ENCODE measurements at regions not wholly inside any gene's neighbourhood (a gene's known extent, or its start where the extent isn't known, plus 50 kb on each side); places are given as distances from the start of the nearest gene placed in this dataset.

GRCh38 chr17:14580499-14580898, 279.6 kb downstream of the HS3ST3B1 start:
- no peaks in the 10 kb centered on the region for H3K27me3 ChIP-seq (ENCODE audit: control insufficient read depth in 1 of 2, insufficient read depth in 2 of 2, low read length in 2 of 2)
- TF ChIP-seq ZBTB7A (CRISPR knock-in tag; IDR thresholded peaks at IDR 0.05) = no peak
- TF ChIP-seq NONO (IDR thresholded peaks at IDR 0.05) = no peak
- TF ChIP-seq NONO (CRISPR knock-in tag; conservative IDR thresholded peaks at IDR 0.05) = no peak
- TF ChIP-seq ZNF737 (CRISPR knock-in tag; IDR thresholded peaks at IDR 0.05; ENCODE audit: borderline replicate concordance) = no peak
- TF ChIP-seq, protein P1, sequence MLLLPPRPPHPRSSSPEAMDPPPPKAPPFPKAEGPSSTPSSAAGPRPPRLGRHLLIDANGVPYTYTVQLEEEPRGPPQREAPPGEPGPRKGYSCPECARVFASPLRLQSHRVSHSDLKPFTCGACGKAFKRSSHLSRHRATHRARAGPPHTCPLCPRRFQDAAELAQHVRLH (CRISPR knock-in tag; IDR thresholded peaks at IDR 0.05; ENCODE audit: borderline replicate concordance, low read depth) = no peak
- no peak for TF ChIP-seq ZNF263 (CRISPR knock-in tag; IDR thresholded peaks at IDR 0.05)
- no peak for TF ChIP-seq ZNF558 (CRISPR knock-in tag; IDR thresholded peaks at IDR 0.05; ENCODE audit: borderline replicate concordance)
- TF ChIP-seq SCMH1 (CRISPR knock-in tag; IDR thresholded peaks at IDR 0.05; ENCODE audit: borderline replicate concordance) = no peak
- TF ChIP-seq LCORL (IDR thresholded peaks at IDR 0.05) = no peak
- no peak for TF ChIP-seq LCORL (CRISPR knock-in tag; IDR thresholded peaks at IDR 0.05)
- no peak for TF ChIP-seq ZNF782 (CRISPR knock-in tag; IDR thresholded peaks at IDR 0.05; ENCODE audit: borderline replicate concordance)
- TF ChIP-seq NFIC (IDR thresholded peaks at IDR 0.05; ENCODE audit: low read length) = no peak
- TF ChIP-seq XRCC5 (optimal IDR thresholded peaks at IDR 0.05; ENCODE audit: low read length) = no peak
- no peak for TF ChIP-seq ZNF629 (CRISPR knock-in tag; conservative IDR thresholded peaks at IDR 0.05)
- TF ChIP-seq TEAD3 (CRISPR knock-in tag; optimal IDR thresholded peaks at IDR 0.05; ENCODE audit: borderline replicate concordance) = no peak
- no peak for TF ChIP-seq ZNF75D (CRISPR knock-in tag; IDR thresholded peaks at IDR 0.05; ENCODE audit: borderline replicate concordance)
- no peak for TF ChIP-seq RARG (CRISPR knock-in tag; IDR thresholded peaks at IDR 0.05; ENCODE audit: low read depth)
- H3K79me2 ChIP-seq (ENCODE audit: insufficient read depth, low read length) = no peaks in the 10 kb centered on the region
- H3K9ac ChIP-seq (ENCODE audit: insufficient read depth, low read depth, low read length) = no peak overlapping the region
- ATAC-seq = no peak
- no peak for DNase-seq (ENCODE audit: low spot score)
- intact Hi-C loops (cut with micrococcal nuclease; ENCODE audit: unreplicated experiment) (no loop called here), in situ Hi-C loops (cut with HindIII; ENCODE audit: extremely low pct_ligation_motif_present, low pct_unique_long_range_greater_than_20kb) (no loop called here)
- no peaks in the 10 kb centered on the region for H4K20me1 ChIP-seq (ENCODE audit: insufficient read depth, low read length)
- ChIA-PET POLR2A (no interaction called here), CTCF (ENCODE audit: low intra/inter-chr PET ratio, low total read pairs) (no interaction called here)
- H3K4me1 ChIP-seq (ENCODE audit: insufficient read depth, low read length) = peaks cover 6% of the 10 kb centered on the region
- FAIRE-seq = no peak
- H2AFZ ChIP-seq (ENCODE audit: low read length) = no peak overlapping the region
- WGBS (ENCODE audit: low lambda C conversion rate) = 88% methylated on average over 5 of the region's 5 CpGs
- H3K27ac ChIP-seq (ENCODE audit: extremely low read length, insufficient read depth, low read length) = no peak overlapping the region
- no peak overlapping the region for H3K4me3 ChIP-seq (replicated peaks in 1 of 3; ENCODE audit: insufficient read depth in 1 of 3, low read depth in 2 of 3, low read length in 3 of 3)
- BruUV-seq (replicated peaks) = no TSS peak
- no peak overlapping the region for H3K4me2 ChIP-seq (ENCODE audit: low read depth, low read length)
- H3K36me3 ChIP-seq (replicated peaks in 1 of 2; ENCODE audit: control insufficient read depth in 1 of 2, insufficient read depth in 2 of 2, low read length in 2 of 2) = peaks cover 0 to 2% of the 10 kb centered on the region in 2 experiments; a peak in 1 of 5 replicates
- H3K9me3 ChIP-seq (ENCODE audit: low read length) = no peaks in the 10 kb centered on the region

Data from HepG2 (cell line).